GM18868 (cell line): ENCODE measurements at regions not wholly inside any gene's neighbourhood (a gene's known extent, or its start where the extent isn't known, plus 50 kb on each side); places are given as distances from the start of the nearest gene placed in this dataset.

Source experiments
- ATAC-seq: cut with Tn5 transposase; IDR thresholded peaks from one replicate; pipeline ENCODE4 v1.9.1; 2021; ENCODE audit warnings: mild to moderate bottlenecking, moderate library complexity; ENCODE audit not compliant: unreplicated experiment

DNA sequence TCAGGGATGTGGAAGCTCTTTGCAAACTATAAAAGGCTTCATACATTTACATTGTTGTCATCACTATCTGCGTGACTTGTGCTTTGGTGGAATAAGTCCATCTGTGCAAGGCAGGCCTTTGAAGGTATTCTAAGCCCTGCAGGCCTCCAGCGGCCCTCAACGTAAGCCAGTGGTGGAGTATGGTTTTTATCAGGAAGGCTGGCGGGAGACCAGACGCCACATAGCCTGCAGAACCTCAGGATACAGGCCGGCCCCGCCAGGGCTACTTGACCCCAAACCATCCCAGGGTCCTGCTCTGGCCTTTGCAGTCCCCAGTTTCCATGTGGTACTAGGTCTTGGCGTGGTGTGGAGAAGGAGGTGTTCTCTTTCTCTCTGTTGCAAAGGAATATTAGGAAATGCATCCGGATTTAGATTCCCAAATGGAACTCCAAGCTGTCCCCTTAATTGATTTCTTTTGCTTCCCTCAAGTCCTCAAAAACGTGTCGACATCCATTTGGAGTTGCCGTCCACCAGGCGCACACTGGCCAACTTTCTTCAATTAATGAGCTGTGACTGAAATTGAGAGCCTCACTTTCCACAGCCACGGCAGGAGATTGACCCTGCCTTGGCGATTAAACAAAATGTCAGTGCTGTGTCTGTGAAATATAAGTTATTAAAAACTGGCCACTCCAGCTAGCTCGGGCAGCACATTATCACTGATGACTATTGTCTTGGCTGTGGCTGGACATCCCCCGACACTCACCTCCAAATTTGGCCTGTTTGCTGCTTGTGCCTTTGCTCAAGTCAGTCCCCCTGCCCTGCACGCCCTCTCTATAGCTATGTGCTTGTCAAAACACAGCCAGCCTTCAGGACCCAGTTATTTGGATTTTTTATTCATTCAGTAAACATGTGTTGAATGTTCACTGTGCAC, 239.8 kb upstream of the TLE3 start:
- ATAC-seq: no peak

DNA sequence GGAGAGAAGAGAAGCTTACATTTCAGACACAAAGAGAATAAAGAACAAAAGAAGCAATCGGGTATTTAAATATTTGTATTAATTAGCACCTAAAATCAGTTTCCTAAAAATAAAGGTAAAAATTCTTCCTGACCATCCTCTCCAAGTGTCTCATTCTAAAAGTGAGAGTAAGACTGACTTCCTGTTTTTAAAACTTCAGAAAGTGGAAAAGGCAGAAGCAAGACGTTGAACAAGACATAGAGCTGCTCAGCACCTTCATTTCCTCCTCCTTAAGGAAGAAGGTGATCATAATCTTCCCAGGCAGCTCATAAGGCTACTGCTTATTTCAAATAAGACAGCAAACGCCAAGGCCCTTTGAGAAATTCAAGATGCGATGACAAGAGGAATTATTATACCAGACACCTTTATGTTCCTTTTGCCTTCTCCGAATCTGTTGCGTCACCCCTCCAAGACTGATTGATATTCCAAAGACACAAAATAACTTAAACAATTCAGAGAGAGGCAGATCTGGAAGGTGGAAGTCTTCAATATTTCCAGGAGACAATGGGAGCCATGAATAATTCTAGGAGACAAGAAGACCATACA, 238.8 kb upstream of the TLE3 start:
- no peak for ATAC-seq

DNA sequence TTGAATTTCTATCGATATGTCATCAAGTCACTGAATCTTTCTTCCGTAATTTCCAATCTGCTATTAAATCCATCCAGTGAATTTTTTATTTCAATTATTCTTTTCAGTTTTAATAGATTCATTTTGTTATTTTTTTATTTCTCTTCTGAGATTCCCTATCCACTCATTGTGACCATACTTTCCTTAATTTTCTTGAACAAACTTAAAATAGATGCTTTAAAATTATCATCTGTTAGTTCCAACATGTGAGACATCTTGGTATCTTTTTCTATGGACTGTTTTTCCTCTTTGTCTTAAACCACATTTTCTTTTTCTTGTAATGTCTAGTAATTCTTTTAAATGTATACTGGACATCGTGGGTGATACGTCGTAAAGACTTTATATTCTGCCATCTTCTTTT, 236.6 kb upstream of the TLE3 start:
- ATAC-seq: no peak

DNA sequence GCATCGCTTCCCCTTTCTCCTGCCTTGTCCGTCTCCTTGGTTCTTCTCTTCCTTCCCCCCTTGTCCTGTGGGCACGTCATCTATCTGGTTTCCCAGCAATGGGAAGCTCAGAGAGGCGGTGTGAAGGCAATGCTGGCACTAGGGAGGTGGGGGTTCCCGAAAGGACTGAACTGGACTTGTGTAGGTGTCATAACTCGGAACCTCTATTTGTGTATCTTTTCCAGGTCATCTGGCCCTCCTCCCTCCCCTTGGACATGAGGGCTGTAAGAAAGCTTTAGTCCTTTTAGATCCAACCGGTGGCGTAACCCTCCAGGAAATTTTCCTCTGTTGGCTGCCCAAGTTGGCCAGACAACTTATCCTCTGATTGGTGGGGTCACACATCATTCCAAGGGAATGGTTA, 231.5 kb upstream of the TLE3 start:
- no peak for ATAC-seq

- ATAC-seq: no peak
Measured at GRCh38 chr15:70328679-70329115, 231.0 kb upstream of the TLE3 start.

DNA sequence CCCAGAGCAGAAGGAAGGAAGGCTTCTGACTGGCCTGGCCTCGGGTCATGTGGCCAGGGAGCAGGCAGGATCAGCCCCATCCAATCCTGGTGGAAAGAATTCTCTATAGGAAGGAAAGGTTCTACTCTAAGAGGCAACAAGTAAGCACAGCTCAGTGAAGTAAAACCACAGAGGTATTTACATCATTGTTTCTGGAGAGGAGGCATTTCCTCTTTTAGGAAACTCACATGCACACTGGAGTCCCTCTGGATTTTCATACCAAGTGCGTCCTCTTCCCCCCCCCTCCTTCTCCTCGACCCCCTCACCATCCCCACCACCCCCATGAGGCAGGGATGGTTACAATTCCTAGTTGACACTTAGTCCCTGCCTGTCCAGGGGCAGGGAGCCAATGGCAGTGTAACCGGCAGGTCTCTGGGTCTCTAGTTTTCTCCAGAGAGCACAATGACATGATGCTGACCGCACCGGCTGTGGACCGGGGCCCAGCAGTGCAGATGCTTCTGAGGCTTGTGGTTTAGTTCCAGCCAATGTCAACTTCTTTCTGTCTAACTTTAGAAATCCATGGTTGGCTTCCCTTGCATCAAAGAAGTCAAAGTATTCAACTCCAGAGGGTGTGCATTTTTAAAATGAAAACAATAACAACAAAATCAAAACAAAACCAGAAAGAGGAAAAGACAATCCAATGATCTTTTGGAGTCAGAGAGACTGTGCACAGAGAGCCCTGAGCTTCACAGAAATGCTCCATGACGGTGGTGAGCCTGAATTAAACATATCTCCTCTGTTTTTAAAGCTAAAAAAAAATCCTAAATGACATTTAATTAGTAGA, 230.3 kb upstream of the TLE3 start:
- ATAC-seq: peak; percentile 61

DNA sequence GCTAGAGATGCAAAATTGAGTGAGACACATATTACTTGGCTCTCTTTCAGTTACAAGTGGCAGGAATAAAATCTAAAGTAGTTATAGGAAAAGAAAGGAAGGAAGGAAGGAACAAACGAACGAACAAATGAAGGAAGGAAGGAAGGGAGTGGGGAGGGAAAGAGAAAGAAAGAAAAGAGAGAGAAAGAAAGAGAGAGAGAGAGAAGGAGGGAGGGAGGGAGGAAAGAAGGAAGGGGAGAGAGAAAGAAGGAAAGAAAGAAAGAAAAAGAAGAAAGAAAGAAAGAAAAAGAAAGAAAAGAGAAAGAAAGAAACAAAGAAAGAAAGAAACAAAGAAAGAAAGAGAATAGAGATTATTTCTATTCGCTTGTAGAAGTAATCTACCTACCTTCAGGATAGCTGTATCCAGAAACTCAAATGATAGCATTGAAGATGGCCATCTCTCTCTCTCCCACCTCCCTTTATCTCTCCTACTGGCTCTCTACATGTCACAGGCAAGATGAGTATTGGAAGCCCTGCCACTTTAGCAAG, 229.7 kb upstream of the TLE3 start:
- ATAC-seq: no peak

DNA sequence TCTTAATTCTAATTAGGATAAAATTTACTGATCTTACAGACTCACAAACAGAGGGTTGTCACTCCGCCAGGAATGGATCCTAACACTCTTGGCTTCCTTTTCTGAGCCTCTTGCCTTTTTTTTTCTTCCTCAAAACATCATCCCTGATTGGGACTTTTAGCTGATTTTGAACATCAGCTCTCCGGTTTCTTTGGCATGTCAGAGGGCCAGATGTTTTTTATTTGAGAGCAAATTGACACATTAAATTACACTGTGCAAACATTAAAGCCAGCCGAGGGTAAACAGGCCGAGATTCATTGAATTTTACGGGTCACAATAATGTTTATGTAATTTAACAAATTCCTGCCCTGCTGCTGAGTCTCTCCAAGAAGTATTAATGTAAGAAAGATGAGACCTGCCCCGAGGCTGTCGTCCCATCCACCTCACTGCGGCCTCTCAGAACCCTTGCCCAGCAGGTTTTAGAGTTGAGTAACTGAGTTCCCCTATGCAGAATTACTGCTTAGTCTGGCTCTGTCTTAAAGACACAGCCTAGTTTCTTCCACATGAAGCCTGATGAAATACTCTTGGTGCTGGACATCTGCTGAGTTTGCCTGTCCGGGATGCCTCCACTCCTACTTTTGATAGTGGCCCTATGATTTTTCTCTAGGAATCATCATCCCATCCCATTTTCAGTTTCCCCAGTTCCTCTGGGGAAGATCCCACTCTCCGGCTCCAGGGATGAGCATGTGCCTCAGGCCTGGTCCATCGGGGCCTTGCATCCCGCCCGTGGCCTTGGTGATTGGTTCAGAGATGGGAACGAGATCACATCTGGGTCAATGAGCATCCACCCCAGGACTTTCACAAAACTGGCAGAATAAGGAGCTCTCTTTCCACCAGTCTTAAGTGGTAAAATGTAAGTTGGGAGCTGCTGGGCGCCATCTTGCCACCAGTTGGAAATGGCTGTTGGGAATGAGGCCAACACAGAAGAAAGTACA, 226.6 kb upstream of the TLE3 start:
- ATAC-seq: no peak

- no peak for ATAC-seq
Measured at GRCh38 chr15:70323111-70323851, 225.6 kb upstream of the TLE3 start.

- no peak for ATAC-seq
Measured at GRCh38 chr15:70322051-70322668, 224.4 kb upstream of the TLE3 start.

- ATAC-seq: no peak
Measured at GRCh38 chr15:70321172-70321819, 223.6 kb upstream of the TLE3 start.

DNA sequence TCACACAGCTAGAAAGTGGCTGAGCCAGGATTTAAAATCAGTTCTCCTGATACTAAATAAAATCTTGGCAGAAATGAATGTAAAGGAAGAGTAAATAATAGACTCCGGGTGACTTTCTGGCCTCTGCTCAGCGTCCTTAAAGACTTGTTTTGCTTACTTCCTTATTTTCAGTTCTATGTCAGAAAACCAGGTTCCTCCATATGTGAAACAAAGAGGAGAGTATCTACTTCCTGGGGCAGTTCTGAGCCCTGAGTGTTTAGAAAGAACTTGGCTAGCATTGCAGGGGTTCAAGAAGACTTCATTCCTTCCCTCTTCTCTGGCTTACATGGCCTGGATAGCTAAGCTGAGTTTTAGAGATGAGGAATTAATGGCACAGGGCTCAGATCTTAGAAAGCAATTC, 222.8 kb upstream of the TLE3 start:
- no peak for ATAC-seq

GRCh38 chr15:70320077-70320476, 222.4 kb upstream of the TLE3 start:
- no peak for ATAC-seq

DNA sequence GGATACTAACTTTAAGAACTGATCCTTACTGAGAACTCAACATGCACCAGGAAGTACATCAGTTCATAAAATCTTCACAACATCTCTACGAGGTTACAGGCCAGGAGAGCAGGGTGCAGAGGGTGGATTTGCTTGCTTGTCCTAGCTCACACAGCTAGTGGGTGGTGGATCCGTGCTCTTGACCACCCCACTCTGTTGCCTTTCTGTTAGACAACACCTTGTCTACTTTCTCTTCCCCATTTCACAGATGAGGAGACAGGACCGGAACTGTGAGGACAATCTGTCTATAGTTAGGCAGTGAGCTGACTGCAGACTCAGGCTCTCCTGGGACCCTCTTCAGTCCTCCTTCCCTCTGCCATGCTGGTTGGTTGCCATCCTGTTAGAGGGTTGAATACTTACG, 221.7 kb upstream of the TLE3 start:
- ATAC-seq: peak; percentile 89

DNA sequence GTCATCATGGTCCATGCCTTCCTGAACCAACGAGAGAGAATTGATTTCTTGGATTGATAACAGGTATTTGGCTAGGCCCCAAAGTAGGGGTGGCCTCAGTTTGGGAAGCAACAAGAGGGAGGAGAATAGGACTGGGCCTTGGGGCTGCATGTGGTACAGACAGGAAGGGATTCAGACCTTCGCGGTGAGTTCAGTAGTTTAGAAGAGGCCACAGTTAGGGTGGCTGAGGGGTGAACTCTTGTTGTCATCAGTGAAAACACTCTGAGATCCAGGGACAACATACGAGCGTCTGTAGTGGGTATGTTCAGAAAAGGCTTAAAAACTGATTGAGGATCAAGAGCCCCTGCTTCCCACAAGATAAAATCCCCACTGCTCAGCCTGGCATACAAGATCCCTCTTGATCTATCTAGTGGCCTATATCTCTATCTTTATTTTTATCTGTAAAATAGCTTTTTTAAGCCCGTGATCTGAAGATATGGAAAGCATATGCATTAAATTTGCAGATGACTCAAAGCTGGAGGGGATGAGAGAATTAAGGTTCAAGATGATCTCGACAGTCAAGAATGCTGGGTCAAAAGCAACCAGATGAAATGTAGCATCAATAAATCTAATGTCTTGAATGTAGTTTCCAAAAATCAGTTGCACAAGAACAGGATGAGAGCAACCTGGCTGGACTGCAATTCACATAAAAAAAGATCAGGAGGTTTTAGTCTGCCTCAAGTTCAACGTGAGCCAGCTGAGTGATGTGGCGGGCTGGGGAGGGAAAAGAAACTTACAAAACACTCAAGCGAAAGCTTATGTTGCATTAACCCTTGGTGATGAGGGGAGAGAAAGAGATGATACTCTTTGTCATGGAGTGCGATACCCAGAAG, 221.1 kb upstream of the TLE3 start:
- ATAC-seq: peak; percentile 33

GRCh38 chr15:70316059-70316600, 218.4 kb upstream of the TLE3 start:
- ATAC-seq: no peak

GRCh38 chr15:70315431-70315830, 217.7 kb upstream of the TLE3 start:
- no peak for ATAC-seq
